Breast epithelium (tissue), 4 donors: ENCODE measurements at regions not wholly inside any gene's neighbourhood (a gene's known extent, or its start where the extent isn't known, plus 50 kb on each side); places are given as distances from the start of the nearest gene placed in this dataset.

Experiments used
- DNase-seq, 2 donors: peaks; one replicate each; pipeline ENCODE4 v3.0.0-alpha.2; 2019; ENCODE audit warnings: low spot score in 2 of 2
- H3K27ac ChIP-seq, 2 donors: fragments of 200-600 bp; sonication (generic) in 1 of 2; one replicate each; pipeline ENCODE4 v1.5.1; 2016 to 2019; ENCODE audit warnings: mild to moderate bottlenecking in 1 of 2
- H3K27me3 ChIP-seq, 2 donors: fragments of 200-600 bp; sonication (generic) in 1 of 2; one replicate each; pipeline versions ENCODE4 v1.5.1 to v1.6.0; 2017 to 2019; ENCODE audit warnings: control low read depth in 1 of 2, mild to moderate bottlenecking in 1 of 2
- H3K36me3 ChIP-seq: fragments of 200-600 bp; one replicate; pipeline ENCODE4 v1.5.1; 2019
- H3K4me1 ChIP-seq, 2 donors: fragments of 200-600 bp; sonication (generic); one replicate each; pipeline ENCODE4 v1.5.1; 2016 to 2019; ENCODE audit warnings: control low read depth in 1 of 2
- H3K4me3 ChIP-seq, 3 donors: fragments of 200-600 bp; sonication (generic); 1 replicate in 2 of 3; 2 replicates in 1 of 3; pipeline ENCODE4 v1.5.1; 2016 to 2019; ENCODE audit warnings: mild to moderate bottlenecking in 3 of 3, moderate library complexity in 2 of 3
- H3K9me3 ChIP-seq, 2 donors: fragments of 200-600 bp; sonication (generic) in 1 of 2; one replicate each; pipeline ENCODE4 v1.5.1; 2016 to 2019; ENCODE audit warnings: control low read depth in 1 of 2
- CTCF ChIP-seq, 3 donors: fragments of 450-650 bp; IDR thresholded peaks; one replicate each; pipeline ENCODE4 v1.5.1; 2016 to 2017; ENCODE audit warnings: antibody characterized with exemption in 3 of 3, mild to moderate bottlenecking in 3 of 3, moderate library complexity in 3 of 3
- POLR2A ChIP-seq: fragments of 450-650 bp; IDR thresholded peaks from one replicate; pipeline ENCODE4 v1.6.1; 2016; ENCODE audit warnings: antibody characterized with exemption, mild to moderate bottlenecking, moderate library complexity
- POLR2AphosphoS5 ChIP-seq, 3 donors: sonication (generic); formaldehyde crosslinking; IDR thresholded peaks; one replicate each; pipeline ENCODE4 v1.6.1; 2017; ENCODE audit warnings: antibody characterized with exemption in 3 of 3
- intact Hi-C: fragments of 100-400 bp; cut with DNase I; formaldehyde crosslinking; loops from one replicate; pipeline ENCODE4 v1.15.1; 2023; ENCODE audit warnings: low total_unique reads

GRCh38 chrX:5774446-5774845 is 454.2 kb downstream of the NLGN4X start:
- Histone ChIP-seq H3K36me3 (no peaks in the 10 kb centered on the region), H3K4me1 (no peaks in the 10 kb centered on the region), H3K4me3 (no peak overlapping the region), H3K9me3 (peaks cover 0 to 3% of the 10 kb centered on the region in 2 donors), H3K27ac (no peak overlapping the region), H3K27me3 (no peaks in the 10 kb centered on the region)
- no peak for DNase-seq
- TF ChIP-seq POLR2AphosphoS5 (IDR thresholded peaks at IDR 0.05): no peak
- no peak for TF ChIP-seq POLR2A
- TF ChIP-seq CTCF (IDR thresholded peaks at IDR 0.05): no peak
- intact Hi-C loops: no loop called here

GRCh38 chrX:5771441-5771840 is 457.2 kb downstream of the NLGN4X start:
- DNase-seq: no peak
- TF ChIP-seq POLR2AphosphoS5 (IDR thresholded peaks at IDR 0.05) (no peak), POLR2A (no peak), CTCF (IDR thresholded peaks at IDR 0.05) (no peak)
- Histone ChIP-seq H3K4me3 (no peak overlapping the region), H3K27ac (no peak overlapping the region), H3K36me3 (no peaks in the 10 kb centered on the region), H3K4me1 (no peaks in the 10 kb centered on the region), H3K9me3 (peaks cover 0 to 3% of the 10 kb centered on the region in 2 donors), H3K27me3 (no peaks in the 10 kb centered on the region)
- intact Hi-C loops: no loop called here

GRCh38 chrX:5756616-5757015 is 472.1 kb downstream of the NLGN4X start:
- Histone ChIP-seq H3K27ac (no peak overlapping the region), H3K4me3 (no peak overlapping the region), H3K36me3 (no peaks in the 10 kb centered on the region), H3K4me1 (no peaks in the 10 kb centered on the region), H3K9me3 (no peaks in the 10 kb centered on the region), H3K27me3 (no peaks in the 10 kb centered on the region)
- DNase-seq: no peak
- intact Hi-C loops: no loop called here
- TF ChIP-seq POLR2AphosphoS5 (IDR thresholded peaks at IDR 0.05) (no peak), POLR2A (no peak), CTCF (IDR thresholded peaks at IDR 0.05) (no peak)

GRCh38 chrX:5753291-5753690 is 475.4 kb downstream of the NLGN4X start:
- TF ChIP-seq POLR2A: no peak
- no peak for TF ChIP-seq CTCF (IDR thresholded peaks at IDR 0.05)
- no peak for TF ChIP-seq POLR2AphosphoS5 (IDR thresholded peaks at IDR 0.05)
- Histone ChIP-seq H3K4me3 (no peak overlapping the region), H3K4me1 (no peaks in the 10 kb centered on the region), H3K9me3 (no peaks in the 10 kb centered on the region), H3K36me3 (no peaks in the 10 kb centered on the region), H3K27me3 (no peaks in the 10 kb centered on the region), H3K27ac (no peak overlapping the region)
- intact Hi-C loops: no loop called here
- DNase-seq: no peak

- Histone ChIP-seq H3K27ac (no peak overlapping the region), H3K27me3 (no peaks in the 10 kb centered on the region), H3K36me3 (no peaks in the 10 kb centered on the region), H3K9me3 (no peaks in the 10 kb centered on the region), H3K4me1 (no peaks in the 10 kb centered on the region), H3K4me3 (no peak overlapping the region)
- no peak for DNase-seq
- intact Hi-C loops: no loop called here
- TF ChIP-seq POLR2A (no peak), POLR2AphosphoS5 (IDR thresholded peaks at IDR 0.05) (no peak), CTCF (IDR thresholded peaks at IDR 0.05) (no peak)
Measured at GRCh38 chrX:5752831-5753230, 475.8 kb downstream of the NLGN4X start.
